Hepatocyte (in vitro differentiated cells): ENCODE measurements at regions not wholly inside any gene's neighbourhood (a gene's known extent, or its start where the extent isn't known, plus 50 kb on each side); places are given as distances from the start of the nearest gene placed in this dataset.

Experiments used
- CTCF ChIP-seq: fragments of 200-600 bp; sonication (generic); IDR thresholded peaks from 2 replicates; pipeline ENCODE4 v1.5.1; 2016; ENCODE audit warnings: antibody characterized with exemption, mild to moderate bottlenecking; ENCODE audit not compliant: poor library complexity
- EZH2 ChIP-seq: fragments of 200-600 bp; sonication (generic); IDR thresholded peaks from 2 replicates; pipeline ENCODE4 v1.6.1; 2016; ENCODE audit warnings: antibody characterized with exemption, mild to moderate bottlenecking, borderline replicate concordance
- EZH2phosphoT487 ChIP-seq: fragments of 200-600 bp; sonication (generic); IDR thresholded peaks from one replicate; pipeline ENCODE4 v1.6.1; 2018; ENCODE audit warnings: antibody characterized with exemption, mild to moderate bottlenecking, low read depth, moderate library complexity; ENCODE audit not compliant: unreplicated experiment, severe bottlenecking

GRCh38 chr4:160836431-160836830 lies 1327.4 kb downstream of the FSTL5 start:
- TF ChIP-seq CTCF, result no peak
- TF ChIP-seq EZH2phosphoT487, result no peak
- no peak for TF ChIP-seq EZH2
